ENCODE measurements at regions not wholly inside any gene's neighbourhood (a gene's known extent, or its start where the extent isn't known, plus 50 kb on each side); places are given as distances from the start of the nearest gene placed in this dataset.

DNA sequence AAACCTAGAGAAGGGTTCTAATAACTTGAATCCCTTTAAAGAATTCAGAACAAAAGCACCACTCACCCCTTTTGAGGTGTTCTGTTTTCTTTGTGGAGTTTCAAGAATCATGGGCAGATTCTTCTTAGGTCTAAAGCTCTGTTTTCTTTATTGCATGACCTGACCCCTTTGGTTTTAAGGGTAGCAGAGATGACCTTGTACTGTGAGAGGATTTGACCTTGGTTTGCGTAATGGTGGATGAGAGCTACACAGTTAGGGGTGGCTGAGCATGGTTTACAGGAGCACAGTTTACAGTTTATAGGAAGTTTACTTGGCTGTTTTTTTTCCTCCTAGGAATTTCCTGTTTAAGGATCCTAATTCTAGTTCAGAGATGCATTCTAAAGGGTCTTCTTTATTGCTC is 1095.6 kb upstream of the NRXN1 start:
- Histone ChIP-seq H2AK5ac (ENCODE audit: low read depth, low read length) (no peak overlapping the region), H3K14ac (ENCODE audit: low read length) (no peak overlapping the region), H3K36me3 (replicated peaks in 1 of 2; ENCODE audit: control insufficient read depth in 2 of 2, insufficient read depth in 2 of 2, low read length in 2 of 2) (no peaks in the 10 kb centered on the region), H3K4ac (ENCODE audit: low read length) (no peak overlapping the region), H2BK120ac (ENCODE audit: low read depth, low read length) (no peak overlapping the region), H2AFZ (ENCODE audit: low read length) (peak overlapping the region; percentile 68), H3K4me1 (ENCODE audit: control insufficient read depth in 2 of 2, insufficient read depth in 1 of 2, low read depth in 1 of 2, low read length in 2 of 2) (peaks cover 0 to 13% of the 10 kb centered on the region in 2 donors), H3K9me3 (replicated peaks in 1 of 2; ENCODE audit: control insufficient read depth in 2 of 2, insufficient read depth in 1 of 2, low read depth in 1 of 2, low read length in 2 of 2) (no peaks in the 10 kb centered on the region), H3K9ac (ENCODE audit: low read depth, low read length, poor library complexity) (no peak overlapping the region), H4K91ac (ENCODE audit: low read depth, low read length, poor library complexity) (no peak overlapping the region), H2BK12ac (ENCODE audit: low read length) (no peak overlapping the region), H3K27ac (replicated peaks; ENCODE audit: low read length) (no peak overlapping the region), H3K4me3 (ENCODE audit: low read length in 2 of 2) (no peak overlapping the region), H2BK5ac (ENCODE audit: low read length) (no peak overlapping the region), H3K27me3 (ENCODE audit: control insufficient read depth in 3 of 3, insufficient read depth in 3 of 3, low read depth in 1 of 3, low read length in 3 of 3) (no peaks in the 10 kb centered on the region), H3K4me2 (ENCODE audit: insufficient read depth, low read length, poor library complexity, severe bottlenecking) (no peak overlapping the region), H3K79me1 (ENCODE audit: low read depth, low read length) (no peaks in the 10 kb centered on the region), H2BK15ac (ENCODE audit: low read length) (no peak overlapping the region), H4K8ac (ENCODE audit: low read depth, low read length) (no peak overlapping the region), H3K18ac (ENCODE audit: low read length) (no peak overlapping the region), H3K23ac (ENCODE audit: low read depth, low read length, poor library complexity) (no peak overlapping the region)
- no CpG with 5 or more reads among the region's 1 CpG for WGBS, 2 donors (ENCODE audit: extremely low coverage in 2 of 2, insufficient read length in 2 of 2, insufficient replicate concordance in 1 of 2)
- no peak for DNase-seq (ENCODE audit: low spot score)

DNA sequence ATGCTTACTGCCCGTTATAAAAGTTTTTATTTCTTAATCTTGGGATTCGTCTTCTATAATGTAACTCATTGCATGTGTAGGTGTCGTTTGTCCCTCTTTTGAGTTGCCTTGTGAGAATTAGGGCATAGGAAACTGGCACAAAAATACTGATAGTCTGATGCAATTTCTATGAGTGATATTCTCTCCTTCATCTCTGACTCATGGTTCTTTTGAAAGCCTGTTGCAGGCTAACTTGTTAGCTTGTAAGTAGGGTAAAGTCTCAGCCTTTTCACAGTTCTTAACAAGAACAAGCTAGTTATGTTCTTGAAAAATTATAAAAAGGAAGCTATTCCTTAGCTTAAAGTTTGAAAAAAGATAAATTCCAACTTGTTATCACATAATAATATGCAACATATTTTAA is 1085.4 kb upstream of the NRXN1 start:
- no peak overlapping the region for H3K9ac ChIP-seq (ENCODE audit: low read depth, low read length, poor library complexity)

DNA sequence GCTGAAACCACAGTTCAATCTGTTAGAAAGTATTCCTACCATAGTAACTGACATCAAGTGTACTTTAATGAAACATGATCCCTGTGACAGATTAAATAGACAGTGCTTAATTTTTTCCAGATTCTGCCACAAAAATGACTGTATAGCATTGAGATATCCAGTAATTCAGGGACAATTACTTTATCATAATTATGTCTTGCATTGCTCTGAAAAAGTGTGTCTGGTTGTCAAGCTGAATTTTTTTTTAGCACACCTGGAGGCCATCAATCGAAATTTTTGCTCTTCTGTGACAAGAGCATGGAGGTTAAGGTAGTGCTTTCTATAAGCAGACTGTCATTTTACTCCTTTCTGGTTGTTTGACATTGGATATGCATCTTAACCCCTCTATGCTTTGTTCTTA is 1083.8 kb upstream of the NRXN1 start:
- H3K9ac ChIP-seq (ENCODE audit: low read depth, low read length, poor library complexity): no peak overlapping the region
- H4K91ac ChIP-seq (ENCODE audit: low read depth, low read length, poor library complexity): no peak overlapping the region
- H2AFZ ChIP-seq (ENCODE audit: low read length): no peak overlapping the region
- no peaks in the 10 kb centered on the region for H3K36me3 ChIP-seq (replicated peaks in 1 of 2; ENCODE audit: control insufficient read depth in 2 of 2, insufficient read depth in 2 of 2, low read length in 2 of 2)
- no peaks in the 10 kb centered on the region for H3K27me3 ChIP-seq (ENCODE audit: control insufficient read depth in 3 of 3, insufficient read depth in 3 of 3, low read depth in 1 of 3, low read length in 3 of 3)
- H2BK5ac ChIP-seq (ENCODE audit: low read length): no peak overlapping the region
- no peaks in the 10 kb centered on the region for H3K79me1 ChIP-seq (ENCODE audit: low read depth, low read length)
- no peak overlapping the region for H4K8ac ChIP-seq (ENCODE audit: low read depth, low read length)
- no peaks in the 10 kb centered on the region for H3K9me3 ChIP-seq (replicated peaks in 1 of 2; ENCODE audit: control insufficient read depth in 2 of 2, insufficient read depth in 1 of 2, low read depth in 1 of 2, low read length in 2 of 2)
- no peak overlapping the region for H3K27ac ChIP-seq (replicated peaks; ENCODE audit: low read length)
- no peak overlapping the region for H3K14ac ChIP-seq (ENCODE audit: low read length)
- H2AK5ac ChIP-seq (ENCODE audit: low read depth, low read length): no peak overlapping the region
- no peak overlapping the region for H3K18ac ChIP-seq (ENCODE audit: low read length)
- no peak overlapping the region for H3K23ac ChIP-seq (ENCODE audit: low read depth, low read length, poor library complexity)
- no peaks in the 10 kb centered on the region for H3K4me1 ChIP-seq (ENCODE audit: control insufficient read depth in 2 of 2, insufficient read depth in 1 of 2, low read depth in 1 of 2, low read length in 2 of 2)
- H3K4me3 ChIP-seq (ENCODE audit: low read length in 2 of 2): no peak overlapping the region
- no peak overlapping the region for H2BK12ac ChIP-seq (ENCODE audit: low read length)
- H3K4ac ChIP-seq (ENCODE audit: low read length): no peak overlapping the region
- no peak overlapping the region for H3K4me2 ChIP-seq (ENCODE audit: insufficient read depth, low read length, poor library complexity, severe bottlenecking)
- no CpG with 5 or more reads among the region's 1 CpG for WGBS, 2 donors (ENCODE audit: extremely low coverage in 2 of 2, insufficient read length in 2 of 2, insufficient replicate concordance in 1 of 2)
- H2BK120ac ChIP-seq (ENCODE audit: low read depth, low read length): no peak overlapping the region
- no peak overlapping the region for H2BK15ac ChIP-seq (ENCODE audit: low read length)
- no peak for DNase-seq (ENCODE audit: low spot score)

More for the DNA sequence above, 1085.4 kb upstream of the NRXN1 start:
- Histone ChIP-seq H2BK5ac (ENCODE audit: low read length) (no peak overlapping the region), H2AFZ (ENCODE audit: low read length) (peak overlapping the region; percentile 2), H3K4me3 (ENCODE audit: low read length in 2 of 2) (no peak overlapping the region), H3K18ac (ENCODE audit: low read length) (no peak overlapping the region), H2BK120ac (ENCODE audit: low read depth, low read length) (no peak overlapping the region), H3K79me1 (ENCODE audit: low read depth, low read length) (no peaks in the 10 kb centered on the region), H4K91ac (ENCODE audit: low read depth, low read length, poor library complexity) (no peak overlapping the region), H3K4me1 (ENCODE audit: control insufficient read depth in 2 of 2, insufficient read depth in 1 of 2, low read depth in 1 of 2, low read length in 2 of 2) (no peaks in the 10 kb centered on the region), H3K14ac (ENCODE audit: low read length) (no peak overlapping the region), H3K27ac (replicated peaks; ENCODE audit: low read length) (no peak overlapping the region), H4K8ac (ENCODE audit: low read depth, low read length) (no peak overlapping the region), H3K4me2 (ENCODE audit: insufficient read depth, low read length, poor library complexity, severe bottlenecking) (no peak overlapping the region), H3K9me3 (replicated peaks in 1 of 2; ENCODE audit: control insufficient read depth in 2 of 2, insufficient read depth in 1 of 2, low read depth in 1 of 2, low read length in 2 of 2) (no peaks in the 10 kb centered on the region), H2BK15ac (ENCODE audit: low read length) (no peak overlapping the region), H2BK12ac (ENCODE audit: low read length) (no peak overlapping the region), H3K4ac (ENCODE audit: low read length) (no peak overlapping the region), H2AK5ac (ENCODE audit: low read depth, low read length) (no peak overlapping the region), H3K27me3 (ENCODE audit: control insufficient read depth in 3 of 3, insufficient read depth in 3 of 3, low read depth in 1 of 3, low read length in 3 of 3) (no peaks in the 10 kb centered on the region), H3K36me3 (replicated peaks in 1 of 2; ENCODE audit: control insufficient read depth in 2 of 2, insufficient read depth in 2 of 2, low read length in 2 of 2) (no peaks in the 10 kb centered on the region), H3K23ac (ENCODE audit: low read depth, low read length, poor library complexity) (no peak overlapping the region)
- no CpG with 5 or more reads among the region's 3 CpGs for WGBS, 2 donors (ENCODE audit: extremely low coverage in 2 of 2, insufficient read length in 2 of 2, insufficient replicate concordance in 1 of 2)
- DNase-seq (ENCODE audit: low spot score): no peak

DNA sequence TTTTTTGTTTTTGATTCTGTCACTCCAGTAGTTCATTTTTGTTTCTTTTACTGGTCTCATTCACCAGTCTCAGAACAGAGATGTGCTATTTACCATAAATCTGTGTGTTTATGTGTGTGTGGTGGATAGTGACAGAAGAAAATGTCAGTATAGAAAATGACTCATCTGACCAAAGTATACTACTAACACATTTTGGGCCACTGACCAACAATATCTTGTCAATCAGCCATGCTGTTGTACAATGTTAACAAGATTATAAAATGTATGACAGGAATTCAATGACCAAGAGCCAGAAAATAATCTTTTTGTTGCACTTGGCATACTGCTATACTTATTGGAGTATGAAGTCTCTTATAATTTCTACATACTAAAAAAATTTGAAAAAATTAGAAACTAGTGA is 1081.4 kb upstream of the NRXN1 start:
- Histone ChIP-seq H3K27me3 (ENCODE audit: control insufficient read depth in 3 of 3, insufficient read depth in 3 of 3, low read depth in 1 of 3, low read length in 3 of 3) (no peaks in the 10 kb centered on the region), H3K4me2 (ENCODE audit: insufficient read depth, low read length, poor library complexity, severe bottlenecking) (no peak overlapping the region), H3K9me3 (replicated peaks in 1 of 2; ENCODE audit: control insufficient read depth in 2 of 2, insufficient read depth in 1 of 2, low read depth in 1 of 2, low read length in 2 of 2) (no peaks in the 10 kb centered on the region), H3K36me3 (replicated peaks in 1 of 2; ENCODE audit: control insufficient read depth in 2 of 2, insufficient read depth in 2 of 2, low read length in 2 of 2) (no peaks in the 10 kb centered on the region), H3K18ac (ENCODE audit: low read length) (no peak overlapping the region), H4K8ac (ENCODE audit: low read depth, low read length) (no peak overlapping the region), H3K4ac (ENCODE audit: low read length) (no peak overlapping the region), H2AFZ (ENCODE audit: low read length) (no peak overlapping the region), H3K4me3 (ENCODE audit: low read length in 2 of 2) (no peak overlapping the region), H2BK5ac (ENCODE audit: low read length) (no peak overlapping the region), H3K4me1 (ENCODE audit: control insufficient read depth in 2 of 2, insufficient read depth in 1 of 2, low read depth in 1 of 2, low read length in 2 of 2) (no peaks in the 10 kb centered on the region), H3K14ac (ENCODE audit: low read length) (no peak overlapping the region), H2BK12ac (ENCODE audit: low read length) (no peak overlapping the region), H3K27ac (replicated peaks; ENCODE audit: low read length) (no peak overlapping the region), H3K23ac (ENCODE audit: low read depth, low read length, poor library complexity) (no peak overlapping the region), H3K9ac (ENCODE audit: low read depth, low read length, poor library complexity) (no peak overlapping the region), H2BK15ac (ENCODE audit: low read length) (no peak overlapping the region), H3K79me1 (ENCODE audit: low read depth, low read length) (no peaks in the 10 kb centered on the region), H2BK120ac (ENCODE audit: low read depth, low read length) (no peak overlapping the region), H4K91ac (ENCODE audit: low read depth, low read length, poor library complexity) (no peak overlapping the region), H2AK5ac (ENCODE audit: low read depth, low read length) (no peak overlapping the region)
- no peak for DNase-seq (ENCODE audit: low spot score)

Measured in neuronal stem cell (in vitro differentiated cells).